ENCODE measurements at regions not wholly inside any gene's neighbourhood (a gene's known extent, or its start where the extent isn't known, plus 50 kb on each side); places are given as distances from the start of the nearest gene placed in this dataset.

GRCh38 chr4:114472269-114473032, 126.2 kb upstream of the UGT8 start:
- WGBS (ENCODE audit: insufficient coverage), result 87% methylated on average over 7 of the region's 9 CpGs

GRCh38 chr4:114474188-114474800, 124.3 kb upstream of the UGT8 start:
- Mint-ChIP-seq H3K27ac (no peak overlapping the region), H3K27me3 (ENCODE audit: low read depth in 3 of 3) (no peaks in the 10 kb centered on the region), H3K4me3 (no peak overlapping the region), H3K4me1 (no peaks in the 10 kb centered on the region), H3K36me3 (no peaks in the 10 kb centered on the region), H3K9me3 (peaks cover 0 to 13% (median 4%) of the 10 kb centered on the region in 7 donors)
- intact Hi-C loops (cut with micrococcal nuclease), result no loop called here
- no peaks in the 10 kb centered on the region for H3K4me1 ChIP-seq (ENCODE audit: control insufficient read depth in 1 of 2, insufficient read depth in 2 of 2, low read length in 2 of 2)
- H3K4me3 ChIP-seq (replicated peaks in 1 of 3; ENCODE audit: low read depth in 2 of 3, low read length in 3 of 3), result no peak overlapping the region
- H3K9me3 ChIP-seq (replicated peaks in 1 of 2; ENCODE audit: control insufficient read depth in 1 of 2, insufficient read depth in 1 of 2, low read length in 2 of 2), result peaks cover 0 to 8% of the 10 kb centered on the region in 2 donors
- no peak for DNase-seq
- no peak overlapping the region for H3K4me2 ChIP-seq (replicated peaks; ENCODE audit: extremely low read depth, low read length, poor library complexity, severe bottlenecking)
- H3K27me3 ChIP-seq (ENCODE audit: control insufficient read depth in 2 of 2, insufficient read depth in 2 of 2, low read length in 2 of 2), result no peaks in the 10 kb centered on the region
- no peak overlapping the region for H2AFZ ChIP-seq (ENCODE audit: insufficient read depth, low read depth, low read length, poor library complexity, severe bottlenecking)
- H4K20me1 ChIP-seq (ENCODE audit: insufficient read depth, low read length), result no peaks in the 10 kb centered on the region
- H3K79me2 ChIP-seq (ENCODE audit: insufficient read depth, low read length), result no peaks in the 10 kb centered on the region
- no peaks in the 10 kb centered on the region for H3K36me3 ChIP-seq (replicated peaks in 1 of 2; ENCODE audit: control insufficient read depth in 1 of 2, insufficient read depth in 2 of 2, low read length in 2 of 2)
- H3K27ac ChIP-seq (ENCODE audit: low read depth in 1 of 2, low read length in 2 of 2), result no peak overlapping the region
- no peak for TF ChIP-seq CTCF (IDR thresholded peaks at IDR 0.05)
- no CpG with 5 or more reads among the region's 3 CpGs for WGBS (ENCODE audit: insufficient coverage)
- no peak overlapping the region for H3K9ac ChIP-seq (ENCODE audit: insufficient read depth, low read length, poor library complexity, severe bottlenecking)

More at GRCh38 chr4:114472269-114473032, 126.2 kb upstream of the UGT8 start:
- no peak for TF ChIP-seq CTCF (IDR thresholded peaks at IDR 0.05)
- Mint-ChIP-seq H3K4me1 (no peaks in the 10 kb centered on the region), H3K27ac (no peak overlapping the region), H3K27me3 (ENCODE audit: low read depth in 3 of 3) (peaks cover 0 to 1% (median 0%) of the 10 kb centered on the region in 3 donors), H3K4me3 (no peak overlapping the region), H3K9me3 (peaks cover 0 to 13% (median 4%) of the 10 kb centered on the region in 7 donors), H3K36me3 (no peaks in the 10 kb centered on the region)
- no peaks in the 10 kb centered on the region for H4K20me1 ChIP-seq (ENCODE audit: insufficient read depth, low read length)
- H3K4me2 ChIP-seq (replicated peaks; ENCODE audit: extremely low read depth, low read length, poor library complexity, severe bottlenecking), result no peak overlapping the region
- H3K4me1 ChIP-seq (ENCODE audit: control insufficient read depth in 1 of 2, insufficient read depth in 2 of 2, low read length in 2 of 2), result no peaks in the 10 kb centered on the region
- no peak overlapping the region for H3K4me3 ChIP-seq (replicated peaks in 1 of 3; ENCODE audit: low read depth in 2 of 3, low read length in 3 of 3)
- no peak overlapping the region for H3K9ac ChIP-seq (ENCODE audit: insufficient read depth, low read length, poor library complexity, severe bottlenecking)
- H3K27ac ChIP-seq (ENCODE audit: low read depth in 1 of 2, low read length in 2 of 2), result no peak overlapping the region
- H2AFZ ChIP-seq (ENCODE audit: insufficient read depth, low read depth, low read length, poor library complexity, severe bottlenecking), result no peak overlapping the region
- intact Hi-C loops (cut with micrococcal nuclease), result no loop called here
- no peak for DNase-seq
- no peaks in the 10 kb centered on the region for H3K79me2 ChIP-seq (ENCODE audit: insufficient read depth, low read length)
- H3K27me3 ChIP-seq (ENCODE audit: control insufficient read depth in 2 of 2, insufficient read depth in 2 of 2, low read length in 2 of 2), result no peaks in the 10 kb centered on the region
- peaks cover 0 to 8% of the 10 kb centered on the region in 2 donors for H3K9me3 ChIP-seq (replicated peaks in 1 of 2; ENCODE audit: control insufficient read depth in 1 of 2, insufficient read depth in 1 of 2, low read length in 2 of 2)
- H3K36me3 ChIP-seq (replicated peaks in 1 of 2; ENCODE audit: control insufficient read depth in 1 of 2, insufficient read depth in 2 of 2, low read length in 2 of 2), result no peaks in the 10 kb centered on the region

Measured in CD14-positive monocyte (primary cell).